SK-N-SH (cell line): ENCODE measurements at regions not wholly inside any gene's neighbourhood (a gene's known extent, or its start where the extent isn't known, plus 50 kb on each side); places are given as distances from the start of the nearest gene placed in this dataset.

Experiments
- CTCF ChIA-PET: fragments of 300-600, 350-600 bp; formaldehyde crosslinking; extraction: SDS; loops from one replicate; lab custom pipeline; 2021; lab: Yijun Ruan, JAX
- POLR2A ChIA-PET: fragments of 350-600 bp; sonication (Branson Sonifier 250); formaldehyde crosslinking; extraction: SDS; loops from one replicate; lab custom pipeline; 2020; ENCODE audit warnings: antibody characterized with exemption, inconsistent platforms; lab: Yijun Ruan, JAX
- DNase-seq: peaks from one replicate; pipeline ENCODE4 v3.0.0; 2012
- H2AFZ ChIP-seq: fragments of 200-600 bp; sonication (generic); 2 replicates; pipeline ENCODE4 v1.8.1; 2016; ENCODE audit warnings: antibody characterized with exemption, mild to moderate bottlenecking, low read depth
- H3F3A ChIP-seq: fragments of 200-600 bp; sonication (generic); replicated peaks from 2 replicates; pipeline ENCODE3; 2016; ENCODE audit warnings: antibody characterized with exemption, mild to moderate bottlenecking; ENCODE audit not compliant: insufficient read depth
- H3K27ac ChIP-seq, 2 experiments: fragments of 200-500 bp in 1 of 2; fragments of 200-600 bp in 1 of 2; sonication (Bioruptor generic) in 1 of 2; sonication (generic), shearing (Covaris generic) in 1 of 2; 2 replicates each; pipeline versions ENCODE4 v1.5.1 to v1.6.1; 2014 to 2016; ENCODE audit warnings: low read depth in 2 of 2, inconsistent platforms in 1 of 2, low read length in 1 of 2, mild to moderate bottlenecking in 1 of 2, mixed read lengths in 1 of 2
- H3K27me3 ChIP-seq: fragments of 200-600 bp; sonication (generic), shearing (Covaris generic); 2 replicates; pipeline ENCODE4 v1.6.1; 2016; ENCODE audit warnings: mixed run types; ENCODE audit not compliant: insufficient read depth
- H3K36me3 ChIP-seq, 2 experiments: fragments of 200-500 bp in 1 of 2; fragments of 200-600 bp in 1 of 2; sonication (Bioruptor generic) in 1 of 2; sonication (generic) in 1 of 2; replicated peaks in 1 of 2; 2 replicates each; pipeline versions ENCODE3 to v1.5.1; 2014 to 2016; ENCODE audit warnings: low read length in 1 of 2, mild to moderate bottlenecking in 1 of 2; ENCODE audit not compliant: insufficient read depth in 2 of 2, control insufficient read depth in 1 of 2
- H3K4me1 ChIP-seq, 2 experiments: fragments of 200-500 bp in 1 of 2; fragments of 200-600 bp in 1 of 2; sonication (Bioruptor generic) in 1 of 2; sonication (generic), shearing (Covaris generic) in 1 of 2; 2 replicates each; pipeline versions ENCODE4 v1.5.1 to v1.6.1; 2014 to 2016; ENCODE audit warnings: low read depth in 1 of 2, low read length in 1 of 2, mixed run types in 1 of 2; ENCODE audit not compliant: insufficient read depth in 2 of 2, control insufficient read depth in 1 of 2
- H3K4me2 ChIP-seq: fragments of 200-600 bp; sonication (generic), shearing (Covaris generic); 2 replicates; pipeline ENCODE4 v1.6.1; 2017; ENCODE audit warnings: mixed run types
- H3K4me3 ChIP-seq, 2 experiments: fragments of 200-500 bp in 1 of 2; fragments of 200-600 bp in 1 of 2; sonication (Bioruptor generic) in 1 of 2; sonication (generic), shearing (Covaris generic) in 1 of 2; 2 replicates each; pipeline versions ENCODE4 v1.5.1 to v1.8.1; 2014 to 2016; ENCODE audit warnings: low read depth in 2 of 2, inconsistent platforms in 1 of 2, low read length in 1 of 2, mild to moderate bottlenecking in 1 of 2, mixed read lengths in 1 of 2, moderate library complexity in 1 of 2
- H3K79me2 ChIP-seq: fragments of 200-600 bp; sonication (generic); 2 replicates; pipeline ENCODE4 v1.8.1; 2017; ENCODE audit warnings: mild to moderate bottlenecking; ENCODE audit not compliant: insufficient read depth
- H3K9ac ChIP-seq: fragments of 200-600 bp; sonication (generic); 2 replicates; pipeline ENCODE4 v1.6.1; 2017; ENCODE audit warnings: mixed run types
- H3K9me2 ChIP-seq: fragments of 200-600 bp; sonication (generic); 2 replicates; pipeline ENCODE4 v1.6.1; 2017; ENCODE audit warnings: mixed run types
- H3K9me3 ChIP-seq: fragments of 200-600 bp; sonication (generic); 2 replicates; pipeline ENCODE4 v1.6.1; 2017; ENCODE audit warnings: mixed run types, mild to moderate bottlenecking, moderate library complexity
- H4K20me1 ChIP-seq: fragments of 200-600 bp; sonication (generic); 2 replicates; pipeline ENCODE4 v1.6.1; 2017; ENCODE audit warnings: mild to moderate bottlenecking, mixed run types; ENCODE audit not compliant: insufficient read depth
- CHD2 ChIP-seq: fragments of 150-350 bp; IDR thresholded peaks from 2 replicates; pipeline ENCODE4 v1.6.1; 2018; ENCODE audit warnings: low read length; ENCODE audit not compliant: partially characterized antibody
- EP300 ChIP-seq, 2 experiments: IDR thresholded peaks; 2 replicates each; pipeline versions ENCODE4 v1.4.0 to v1.6.1; 2012; ENCODE audit warnings: borderline replicate concordance in 1 of 2, low read depth in 1 of 2, low read length in 1 of 2
- FOSL2 ChIP-seq: IDR thresholded peaks from 2 replicates; pipeline ENCODE4 v1.4.0; 2012; ENCODE audit warnings: low read depth, mild to moderate bottlenecking, moderate library complexity, borderline replicate concordance
- GABPA ChIP-seq: IDR thresholded peaks from 2 replicates; pipeline ENCODE4 v1.4.0; 2012; ENCODE audit warnings: low read depth, mild to moderate bottlenecking
- MEF2A ChIP-seq: IDR thresholded peaks from 2 replicates; pipeline ENCODE4 v1.4.0; 2012; ENCODE audit warnings: low read depth, borderline replicate concordance
- RFX5 ChIP-seq: IDR thresholded peaks from 2 replicates; pipeline ENCODE4 v1.6.1; 2012; ENCODE audit warnings: mild to moderate bottlenecking, improper control_type of control experiment, low read length
- SIN3A ChIP-seq: IDR thresholded peaks from 2 replicates; pipeline ENCODE4 v1.6.1; 2012; ENCODE audit warnings: low read depth, mild to moderate bottlenecking, low read length, moderate library complexity, borderline replicate concordance
- SMC3 ChIP-seq: IDR thresholded peaks from 2 replicates; pipeline ENCODE4 v1.6.1; 2012; ENCODE audit warnings: low read depth, low read length, improper control_type of control experiment
- TCF12 ChIP-seq: IDR thresholded peaks from 2 replicates; pipeline ENCODE4 v1.4.0; 2012
- TEAD4 ChIP-seq: IDR thresholded peaks from 2 replicates; pipeline ENCODE4 v1.4.0; 2012; ENCODE audit warnings: mild to moderate bottlenecking, borderline replicate concordance; ENCODE audit not compliant: insufficient read depth
- YY1 ChIP-seq: IDR thresholded peaks from 2 replicates; pipeline ENCODE4 v1.4.0; 2012; ENCODE audit warnings: low read depth, mild to moderate bottlenecking
- whole genome bisulfite sequencing: methylation state at CpG from one replicate; pipeline ENCODE4 v1.1.6; 2017; ENCODE audit warnings: low lambda C conversion rate; 5-methylcytosine and 5-hydroxymethylcytosine counted together
- TF ChIP-seq, protein P1 (sequence below): fragments of 200-600 bp; sonication (generic); IDR thresholded peaks from 2 replicates; pipeline ENCODE4 v1.6.1; 2017; ENCODE audit warnings: antibody characterized with exemption, mild to moderate bottlenecking, moderate library complexity
- TF ChIP-seq, protein P2 (sequence below): IDR thresholded peaks from 2 replicates; pipeline ENCODE4 v1.4.0; 2012; ENCODE audit warnings: low read depth
- TF ChIP-seq, protein P3 (sequence below): fragments of 150-350 bp; IDR thresholded peaks from 2 replicates; pipeline ENCODE4 v1.6.1; 2017; ENCODE audit warnings: antibody characterized with exemption, low read length, low read depth, borderline replicate concordance

DNA sequence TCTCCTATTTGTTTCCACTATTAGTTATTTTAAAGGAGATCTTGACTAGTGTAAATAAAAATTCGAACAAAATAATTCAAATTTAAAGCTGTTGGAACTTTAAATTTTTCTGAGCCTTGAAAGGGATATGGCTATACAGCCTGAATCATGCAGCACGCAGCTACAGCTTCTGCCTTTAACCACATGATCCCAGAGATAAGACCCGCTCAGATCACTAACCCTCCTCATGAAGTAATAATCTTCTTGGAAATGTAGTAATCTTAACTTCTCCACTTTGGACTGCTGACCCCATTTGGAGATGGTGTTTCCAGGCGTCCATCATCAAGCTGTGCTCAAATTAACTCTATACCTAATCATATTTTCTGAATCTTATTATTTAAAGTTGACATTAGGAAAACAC is 336.6 kb downstream of the DSC3 start:
- CTCF ChIA-PET = no interaction called here

DNA sequence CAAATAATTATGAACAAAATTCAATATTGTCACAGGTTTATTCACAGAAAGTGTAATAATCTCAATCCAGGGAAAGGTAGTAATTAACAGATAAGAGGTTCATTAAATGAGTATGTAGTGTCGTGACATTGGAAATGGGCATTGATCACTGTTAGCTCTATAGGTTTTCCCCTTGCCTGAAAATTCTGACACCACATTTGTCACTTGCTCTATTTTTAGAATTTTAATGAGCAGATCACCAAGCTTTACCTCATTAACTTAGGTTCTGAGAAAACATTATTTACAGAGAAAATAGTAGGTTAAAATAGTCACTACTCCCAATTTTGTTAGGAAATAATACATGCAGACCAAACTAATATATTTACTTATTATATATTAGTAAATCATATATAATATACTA is 344.0 kb downstream of the DSC3 start:
- Histone ChIP-seq H3K9me2 (no peaks in the 10 kb centered on the region), H3K27ac (no peak overlapping the region), H3K79me2 (no peaks in the 10 kb centered on the region), H3K4me3 (no peak overlapping the region), H3K36me3 (no peaks in the 10 kb centered on the region), H3K9me3 (no peaks in the 10 kb centered on the region), H3K9ac (no peak overlapping the region), H3F3A (no peaks in the 10 kb centered on the region), H3K4me2 (no peak overlapping the region), H2AFZ (no peak overlapping the region), H4K20me1 (no peaks in the 10 kb centered on the region), H3K27me3 (no peaks in the 10 kb centered on the region), H3K4me1 (no peaks in the 10 kb centered on the region)
- DNase-seq = no peak
- ChIA-PET POLR2A (no interaction called here), CTCF (interaction anchor here (1.1 kb wide), 1 partner anchor 14 kb away, joined by 3 read pairs; no protein-coding TSS in a partner anchor)
- 33% methylated on average over 1 of the region's 1 CpG for WGBS
- TF ChIP-seq CHD2 = no peak

More for the DNA sequence above, 336.6 kb downstream of the DSC3 start:
- no peaks in the 10 kb centered on the region for H3K4me1 ChIP-seq
- no peaks in the 10 kb centered on the region for H3F3A ChIP-seq
- H3K9me3 ChIP-seq = no peaks in the 10 kb centered on the region
- 2% methylated on average over 4 of the region's 4 CpGs for WGBS
- no peak overlapping the region for H3K4me2 ChIP-seq
- no peaks in the 10 kb centered on the region for H3K9me2 ChIP-seq
- H3K36me3 ChIP-seq = no peaks in the 10 kb centered on the region
- H2AFZ ChIP-seq = no peak overlapping the region
- no peak overlapping the region for H3K9ac ChIP-seq
- no peak overlapping the region for H3K4me3 ChIP-seq
- no peak overlapping the region for H3K27ac ChIP-seq
- TF ChIP-seq, protein P1, sequence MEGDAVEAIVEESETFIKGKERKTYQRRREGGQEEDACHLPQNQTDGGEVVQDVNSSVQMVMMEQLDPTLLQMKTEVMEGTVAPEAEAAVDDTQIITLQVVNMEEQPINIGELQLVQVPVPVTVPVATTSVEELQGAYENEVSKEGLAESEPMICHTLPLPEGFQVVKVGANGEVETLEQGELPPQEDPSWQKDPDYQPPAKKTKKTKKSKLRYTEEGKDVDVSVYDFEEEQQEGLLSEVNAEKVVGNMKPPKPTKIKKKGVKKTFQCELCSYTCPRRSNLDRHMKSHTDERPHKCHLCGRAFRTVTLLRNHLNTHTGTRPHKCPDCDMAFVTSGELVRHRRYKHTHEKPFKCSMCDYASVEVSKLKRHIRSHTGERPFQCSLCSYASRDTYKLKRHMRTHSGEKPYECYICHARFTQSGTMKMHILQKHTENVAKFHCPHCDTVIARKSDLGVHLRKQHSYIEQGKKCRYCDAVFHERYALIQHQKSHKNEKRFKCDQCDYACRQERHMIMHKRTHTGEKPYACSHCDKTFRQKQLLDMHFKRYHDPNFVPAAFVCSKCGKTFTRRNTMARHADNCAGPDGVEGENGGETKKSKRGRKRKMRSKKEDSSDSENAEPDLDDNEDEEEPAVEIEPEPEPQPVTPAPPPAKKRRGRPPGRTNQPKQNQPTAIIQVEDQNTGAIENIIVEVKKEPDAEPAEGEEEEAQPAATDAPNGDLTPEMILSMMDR = no peak
- TF ChIP-seq CHD2 (no peak), SIN3A (no peak), FOSL2 (no peak), MEF2A (no peak), TCF12 (no peak), SMC3 (no peak), EP300 (IDR thresholded peaks at IDR 0.05; ENCODE audit: borderline replicate concordance in 1 of 2, low read depth in 1 of 2, low read length in 1 of 2) (no peak), GABPA (no peak), RFX5 (no peak), TEAD4 (no peak), YY1 (no peak)
- TF ChIP-seq, protein P2, sequence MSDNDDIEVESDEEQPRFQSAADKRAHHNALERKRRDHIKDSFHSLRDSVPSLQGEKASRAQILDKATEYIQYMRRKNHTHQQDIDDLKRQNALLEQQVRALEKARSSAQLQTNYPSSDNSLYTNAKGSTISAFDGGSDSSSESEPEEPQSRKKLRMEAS = no peak
- TF ChIP-seq, protein P3, sequence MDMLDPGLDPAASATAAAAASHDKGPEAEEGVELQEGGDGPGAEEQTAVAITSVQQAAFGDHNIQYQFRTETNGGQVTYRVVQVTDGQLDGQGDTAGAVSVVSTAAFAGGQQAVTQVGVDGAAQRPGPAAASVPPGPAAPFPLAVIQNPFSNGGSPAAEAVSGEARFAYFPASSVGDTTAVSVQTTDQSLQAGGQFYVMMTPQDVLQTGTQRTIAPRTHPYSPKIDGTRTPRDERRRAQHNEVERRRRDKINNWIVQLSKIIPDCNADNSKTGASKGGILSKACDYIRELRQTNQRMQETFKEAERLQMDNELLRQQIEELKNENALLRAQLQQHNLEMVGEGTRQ = no peak
- H3K27me3 ChIP-seq = peaks cover 4% of the 10 kb centered on the region; the same call in 1 of the 2 replicates
- POLR2A ChIA-PET = no interaction called here
- H3K79me2 ChIP-seq = no peaks in the 10 kb centered on the region
- DNase-seq = no peak
- H4K20me1 ChIP-seq = no peaks in the 10 kb centered on the region
